Bronchial epithelial cell (primary cell): ENCODE measurements at regions not wholly inside any gene's neighbourhood (a gene's known extent, or its start where the extent isn't known, plus 50 kb on each side); places are given as distances from the start of the nearest gene placed in this dataset.

Source experiments
- DNase-seq: peaks from one replicate; pipeline ENCODE4 v3.0.0-alpha.2; 2010; ENCODE audit warnings: low read depth
- FAIRE-seq: peaks from 2 replicates; lab custom pipeline; 2011; peaks lifted over from hg19 to GRCh38; lab: Jason Lieb, UNC
- H3K27me3 ChIP-seq: 2 replicates; pipeline ENCODE4 v1.5.1; 2011; ENCODE audit warnings: low read length; ENCODE audit not compliant: control insufficient read depth, insufficient read depth
- H3K36me3 ChIP-seq: 2 replicates; pipeline ENCODE4 v1.5.1; 2011; ENCODE audit warnings: low read length; ENCODE audit not compliant: control insufficient read depth, insufficient read depth
- H3K4me3 ChIP-seq: 2 replicates; pipeline ENCODE4 v1.5.1; 2011; ENCODE audit warnings: mild to moderate bottlenecking, low read depth, low read length, control low read depth
- CTCF ChIP-seq: IDR thresholded peaks from 2 replicates; pipeline ENCODE4 v1.5.1; 2011; ENCODE audit warnings: mild to moderate bottlenecking, moderate library complexity, low read length, control low read depth, inconsistent platforms; ENCODE audit not compliant: insufficient read depth, severe bottlenecking

- TF ChIP-seq CTCF = no peak
- H3K27me3 ChIP-seq = no peaks in the 10 kb centered on the region
- FAIRE-seq (no peak), DNase-seq (no peak)
- no peaks in the 10 kb centered on the region for H3K36me3 ChIP-seq
- no peak overlapping the region for H3K4me3 ChIP-seq
Observed at GRCh38 chr1:244914761-244915160, 50.4 kb upstream of the HNRNPU start.
